K562 (cell line): ENCODE measurements at regions not wholly inside any gene's neighbourhood (a gene's known extent, or its start where the extent isn't known, plus 50 kb on each side); places are given as distances from the start of the nearest gene placed in this dataset.
A peak's percentile ranks its signal among the peaks of the same experiment; 100 is the strongest.

Experiments used
- BMI1 ChIP-seq: fragments of 150-350 bp; IDR thresholded peaks from 2 replicates; pipeline ENCODE4 v1.6.1; 2014; ENCODE audit warnings: low read length
- BRCA1 ChIP-seq, 2 experiments: fragments of 450-650 bp in 1 of 2; sonication (generic) in 1 of 2; formaldehyde crosslinking in 1 of 2; IDR thresholded peaks; 2 replicates each; pipeline versions ENCODE4 v1.5.0 to v1.6.1; 2017 to 2020; ENCODE audit warnings: mild to moderate bottlenecking in 1 of 2, missing genetic modification reagents in 1 of 2
- ELF4 ChIP-seq: fragments of 450-650 bp; formaldehyde crosslinking; IDR thresholded peaks from 2 replicates; pipeline ENCODE4 v1.4.0; 2022; ENCODE audit warnings: missing genetic modification characterization
- GTF2A2 ChIP-seq: IDR thresholded peaks from 2 replicates; pipeline ENCODE4 v1.6.1; 2016; ENCODE audit warnings: mild to moderate bottlenecking, missing genetic modification characterization, missing compliant biosample characterization
- HSF4 ChIP-seq: fragments of 250-450 bp; sonication (Bioruptor Pico); IDR thresholded peaks from 2 replicates; pipeline ENCODE4 v2.1.2; 2022; ENCODE audit warnings: mild to moderate bottlenecking, moderate library complexity, borderline replicate concordance
- IRF1 ChIP-seq: sonication (generic); formaldehyde crosslinking; IDR thresholded peaks from 2 replicates; pipeline ENCODE4 v1.8.0; 2022; ENCODE audit warnings: missing genetic modification reagents, mild to moderate bottlenecking, borderline replicate concordance
- MYNN ChIP-seq, 2 experiments: sonication (generic); formaldehyde crosslinking in 1 of 2; IDR thresholded peaks; 2 replicates each; pipeline versions ENCODE4 v1.5.0 to v1.6.1; 2016 to 2020; ENCODE audit warnings: antibody characterized with exemption in 1 of 2, missing genetic modification reagents in 1 of 2
- NFE2L1 ChIP-seq: fragments of 450-650 bp; IDR thresholded peaks from 2 replicates; pipeline ENCODE4 v1.6.1; 2016; ENCODE audit warnings: missing genetic modification characterization, low read depth, mild to moderate bottlenecking, missing compliant biosample characterization, moderate library complexity, borderline replicate concordance
- NR2F6 ChIP-seq: fragments of 450-650 bp; formaldehyde crosslinking; IDR thresholded peaks from 2 replicates; pipeline ENCODE4 v1.4.0; 2020; ENCODE audit warnings: mild to moderate bottlenecking
- PKNOX1 ChIP-seq: fragments of 450-650 bp; IDR thresholded peaks from 2 replicates; pipeline ENCODE4 v1.6.1; 2016
- SRSF1 ChIP-seq: fragments of 200-400 bp; formaldehyde crosslinking; IDR thresholded peaks from 2 replicates; pipeline ENCODE4 v1.6.1; 2017; ENCODE audit warnings: mild to moderate bottlenecking, low read depth, low read length, moderate library complexity
- STAT5B ChIP-seq: fragments of 250-450 bp; sonication (Bioruptor Pico); IDR thresholded peaks from 2 replicates; pipeline ENCODE4 v1.8.0; 2021; ENCODE audit warnings: mild to moderate bottlenecking, inconsistent platforms
- ZFP36 ChIP-seq: fragments of 150-350 bp; IDR thresholded peaks from 2 replicates; pipeline ENCODE4 v1.6.1; 2018; ENCODE audit warnings: low read length, low read depth; ENCODE audit not compliant: partially characterized antibody
- TF ChIP-seq, protein P1 (sequence below), 2 experiments: fragments of 450-650 bp in 1 of 2; IDR thresholded peaks; 2 replicates each; pipeline ENCODE4 v1.6.1; 2011 to 2017; ENCODE audit warnings: low read depth in 2 of 2, antibody characterized with exemption in 1 of 2, borderline replicate concordance in 1 of 2, low read length in 1 of 2, mild to moderate bottlenecking in 1 of 2, mixed read lengths in 1 of 2; ENCODE audit not compliant: control insufficient read depth in 1 of 2
- TF ChIP-seq, protein P2 (sequence below): sonication (generic); formaldehyde crosslinking; IDR thresholded peaks from 2 replicates; pipeline ENCODE4 v1.8.0; 2022; ENCODE audit warnings: mild to moderate bottlenecking, missing genetic modification reagents
- TF ChIP-seq, protein P3 (sequence below): sonication (generic); formaldehyde crosslinking; IDR thresholded peaks from 2 replicates; pipeline ENCODE4 v1.8.0; 2023; ENCODE audit warnings: mild to moderate bottlenecking, missing genetic modification reagents

DNA sequence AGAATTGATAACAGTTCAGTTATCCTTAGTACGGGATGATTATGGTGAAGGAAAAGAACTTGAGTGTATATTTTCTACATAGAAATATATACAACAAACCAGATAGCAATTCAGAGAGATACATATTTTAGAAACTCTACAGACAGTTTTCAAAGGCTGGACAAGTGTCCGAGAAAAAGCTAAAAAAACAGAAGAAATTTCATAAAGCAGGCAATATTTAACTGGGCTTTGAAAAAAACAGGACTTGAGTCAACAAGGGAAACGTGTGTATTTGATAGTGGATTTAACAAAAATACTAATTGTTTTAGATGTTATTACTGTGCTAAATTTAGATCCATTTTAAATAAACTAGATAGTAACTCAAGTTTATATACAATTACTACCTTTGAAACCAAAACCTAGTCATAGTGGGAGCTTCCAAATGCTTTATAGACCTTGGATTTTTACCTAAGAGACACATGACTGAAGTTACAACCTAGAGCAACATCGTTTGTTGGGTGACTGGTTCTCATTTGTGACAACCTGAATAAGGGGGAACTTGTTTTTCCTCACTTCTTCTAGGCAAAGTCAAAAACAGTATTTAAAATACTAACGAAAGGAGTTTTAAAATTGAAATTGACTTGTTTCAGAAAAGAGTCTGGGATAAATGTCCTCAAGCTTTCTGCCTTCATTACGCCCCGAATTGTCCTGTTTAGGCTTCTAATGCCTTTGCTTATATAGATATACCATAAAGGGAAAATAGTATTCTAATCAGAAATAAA, 116.7 kb upstream of the PRSS16 start (continued):
- TF ChIP-seq, protein P1, sequence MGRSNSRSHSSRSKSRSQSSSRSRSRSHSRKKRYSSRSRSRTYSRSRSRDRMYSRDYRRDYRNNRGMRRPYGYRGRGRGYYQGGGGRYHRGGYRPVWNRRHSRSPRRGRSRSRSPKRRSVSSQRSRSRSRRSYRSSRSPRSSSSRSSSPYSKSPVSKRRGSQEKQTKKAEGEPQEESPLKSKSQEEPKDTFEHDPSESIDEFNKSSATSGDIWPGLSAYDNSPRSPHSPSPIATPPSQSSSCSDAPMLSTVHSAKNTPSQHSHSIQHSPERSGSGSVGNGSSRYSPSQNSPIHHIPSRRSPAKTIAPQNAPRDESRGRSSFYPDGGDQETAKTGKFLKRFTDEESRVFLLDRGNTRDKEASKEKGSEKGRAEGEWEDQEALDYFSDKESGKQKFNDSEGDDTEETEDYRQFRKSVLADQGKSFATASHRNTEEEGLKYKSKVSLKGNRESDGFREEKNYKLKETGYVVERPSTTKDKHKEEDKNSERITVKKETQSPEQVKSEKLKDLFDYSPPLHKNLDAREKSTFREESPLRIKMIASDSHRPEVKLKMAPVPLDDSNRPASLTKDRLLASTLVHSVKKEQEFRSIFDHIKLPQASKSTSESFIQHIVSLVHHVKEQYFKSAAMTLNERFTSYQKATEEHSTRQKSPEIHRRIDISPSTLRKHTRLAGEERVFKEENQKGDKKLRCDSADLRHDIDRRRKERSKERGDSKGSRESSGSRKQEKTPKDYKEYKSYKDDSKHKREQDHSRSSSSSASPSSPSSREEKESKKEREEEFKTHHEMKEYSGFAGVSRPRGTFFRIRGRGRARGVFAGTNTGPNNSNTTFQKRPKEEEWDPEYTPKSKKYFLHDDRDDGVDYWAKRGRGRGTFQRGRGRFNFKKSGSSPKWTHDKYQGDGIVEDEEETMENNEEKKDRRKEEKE (IDR thresholded peaks at IDR 0.05; ENCODE audit: borderline replicate concordance in 1 of 2, control insufficient read depth in 1 of 2, low read depth in 2 of 2, low read length in 1 of 2): peak in 1 of 2 experiments; percentile 43; a peak in 1 of 4 replicates
- no peak for TF ChIP-seq SRSF1
- no peak for TF ChIP-seq IRF1
- TF ChIP-seq BMI1: no peak
- TF ChIP-seq ELF4: peak; percentile 44; the same call in 1 of the 2 replicates
- TF ChIP-seq PKNOX1: no peak
- no peak for TF ChIP-seq STAT5B (CRISPR knock-in tag)
- TF ChIP-seq NR2F6 (CRISPR knock-in tag): no peak
- TF ChIP-seq BRCA1 (IDR thresholded peaks at IDR 0.05): no peak
- TF ChIP-seq BRCA1 (CRISPR knock-in tag; IDR thresholded peaks at IDR 0.05): no peak
- TF ChIP-seq, protein P2, sequence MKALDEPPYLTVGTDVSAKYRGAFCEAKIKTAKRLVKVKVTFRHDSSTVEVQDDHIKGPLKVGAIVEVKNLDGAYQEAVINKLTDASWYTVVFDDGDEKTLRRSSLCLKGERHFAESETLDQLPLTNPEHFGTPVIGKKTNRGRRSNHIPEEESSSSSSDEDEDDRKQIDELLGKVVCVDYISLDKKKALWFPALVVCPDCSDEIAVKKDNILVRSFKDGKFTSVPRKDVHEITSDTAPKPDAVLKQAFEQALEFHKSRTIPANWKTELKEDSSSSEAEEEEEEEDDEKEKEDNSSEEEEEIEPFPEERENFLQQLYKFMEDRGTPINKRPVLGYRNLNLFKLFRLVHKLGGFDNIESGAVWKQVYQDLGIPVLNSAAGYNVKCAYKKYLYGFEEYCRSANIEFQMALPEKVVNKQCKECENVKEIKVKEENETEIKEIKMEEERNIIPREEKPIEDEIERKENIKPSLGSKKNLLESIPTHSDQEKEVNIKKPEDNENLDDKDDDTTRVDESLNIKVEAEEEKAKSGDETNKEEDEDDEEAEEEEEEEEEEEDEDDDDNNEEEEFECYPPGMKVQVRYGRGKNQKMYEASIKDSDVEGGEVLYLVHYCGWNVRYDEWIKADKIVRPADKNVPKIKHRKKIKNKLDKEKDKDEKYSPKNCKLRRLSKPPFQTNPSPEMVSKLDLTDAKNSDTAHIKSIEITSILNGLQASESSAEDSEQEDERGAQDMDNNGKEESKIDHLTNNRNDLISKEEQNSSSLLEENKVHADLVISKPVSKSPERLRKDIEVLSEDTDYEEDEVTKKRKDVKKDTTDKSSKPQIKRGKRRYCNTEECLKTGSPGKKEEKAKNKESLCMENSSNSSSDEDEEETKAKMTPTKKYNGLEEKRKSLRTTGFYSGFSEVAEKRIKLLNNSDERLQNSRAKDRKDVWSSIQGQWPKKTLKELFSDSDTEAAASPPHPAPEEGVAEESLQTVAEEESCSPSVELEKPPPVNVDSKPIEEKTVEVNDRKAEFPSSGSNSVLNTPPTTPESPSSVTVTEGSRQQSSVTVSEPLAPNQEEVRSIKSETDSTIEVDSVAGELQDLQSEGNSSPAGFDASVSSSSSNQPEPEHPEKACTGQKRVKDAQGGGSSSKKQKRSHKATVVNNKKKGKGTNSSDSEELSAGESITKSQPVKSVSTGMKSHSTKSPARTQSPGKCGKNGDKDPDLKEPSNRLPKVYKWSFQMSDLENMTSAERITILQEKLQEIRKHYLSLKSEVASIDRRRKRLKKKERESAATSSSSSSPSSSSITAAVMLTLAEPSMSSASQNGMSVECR (CRISPR knock-in tag): no peak
- TF ChIP-seq ZFP36: no peak
- TF ChIP-seq GTF2A2 (tag): no peak
- TF ChIP-seq NFE2L1 (tag): no peak
- TF ChIP-seq, protein P3, sequence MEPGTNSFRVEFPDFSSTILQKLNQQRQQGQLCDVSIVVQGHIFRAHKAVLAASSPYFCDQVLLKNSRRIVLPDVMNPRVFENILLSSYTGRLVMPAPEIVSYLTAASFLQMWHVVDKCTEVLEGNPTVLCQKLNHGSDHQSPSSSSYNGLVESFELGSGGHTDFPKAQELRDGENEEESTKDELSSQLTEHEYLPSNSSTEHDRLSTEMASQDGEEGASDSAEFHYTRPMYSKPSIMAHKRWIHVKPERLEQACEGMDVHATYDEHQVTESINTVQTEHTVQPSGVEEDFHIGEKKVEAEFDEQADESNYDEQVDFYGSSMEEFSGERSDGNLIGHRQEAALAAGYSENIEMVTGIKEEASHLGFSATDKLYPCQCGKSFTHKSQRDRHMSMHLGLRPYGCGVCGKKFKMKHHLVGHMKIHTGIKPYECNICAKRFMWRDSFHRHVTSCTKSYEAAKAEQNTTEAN (CRISPR knock-in tag): no peak
- TF ChIP-seq HSF4 (CRISPR knock-in tag): no peak
- no peak for TF ChIP-seq MYNN (IDR thresholded peaks at IDR 0.05)
- TF ChIP-seq MYNN (CRISPR knock-in tag; IDR thresholded peaks at IDR 0.05): no peak
